Endothelial cell of umbilical vein (primary cell): ENCODE measurements at regions not wholly inside any gene's neighbourhood (a gene's known extent, or its start where the extent isn't known, plus 50 kb on each side); places are given as distances from the start of the nearest gene placed in this dataset.

Source experiments
- BruUV-seq: library from RNA; stranded (reverse); fragments of 400-500 nt; replicated peaks from 2 replicates; lab custom pipeline; 2021; lab: Mats Ljungman, UMichigan
- CTCF ChIA-PET: fragments of 300-600, 350-600 bp; sonication (Branson Sonifier 250); formaldehyde crosslinking; loops from one replicate; lab custom pipeline; 2021; ENCODE audit warnings: antibody characterized with exemption, inconsistent platforms; lab: Charles Lee
- POLR2A ChIA-PET: fragments of 300-600, 350-600 bp; sonication (Branson Sonifier 250); formaldehyde crosslinking; loops from one replicate; lab custom pipeline; 2021; ENCODE audit warnings: antibody characterized with exemption, inconsistent platforms; lab: Charles Lee
- DNase-seq: peaks from one replicate; pipeline ENCODE4 v3.0.0-alpha.2; 2011; ENCODE audit warnings: low read depth, low spot score
- FAIRE-seq: peaks from 2 replicates; lab custom pipeline; 2011; peaks lifted over from hg19 to GRCh38; lab: Jason Lieb, UNC
- H2AFZ ChIP-seq: 2 replicates; pipeline ENCODE4 v1.6.0; 2012; ENCODE audit warnings: low read depth, low read length, control low read depth, inconsistent platforms
- H3K27ac ChIP-seq: 2 replicates; pipeline ENCODE4 v1.5.1; 2011; ENCODE audit warnings: low read depth, mild to moderate bottlenecking, control low read depth, low read length, moderate library complexity; ENCODE audit not compliant: insufficient read depth
- H3K27me3 ChIP-seq, 2 experiments: 2 replicates each; pipeline versions ENCODE4 v1.6.0 to v1.6.1; 2011; ENCODE audit warnings: low read length in 2 of 2, mixed read lengths in 1 of 2; ENCODE audit not compliant: control insufficient read depth in 2 of 2, insufficient read depth in 2 of 2
- H3K36me3 ChIP-seq, 2 experiments: 2 replicates in 1 of 2; 3 replicates in 1 of 2; pipeline ENCODE4 v1.5.1; 2011; ENCODE audit warnings: low read length in 2 of 2, mild to moderate bottlenecking in 1 of 2, moderate library complexity in 1 of 2; ENCODE audit not compliant: control insufficient read depth in 2 of 2, insufficient read depth in 2 of 2; ENCODE audit errors: extremely low read depth in 1 of 2
- H3K4me1 ChIP-seq: 3 replicates; pipeline ENCODE4 v1.5.1; 2011; ENCODE audit warnings: mild to moderate bottlenecking, low read length; ENCODE audit not compliant: control insufficient read depth, insufficient read depth; ENCODE audit errors: extremely low read depth
- H3K4me2 ChIP-seq: 2 replicates; pipeline ENCODE4 v1.6.1; 2011; ENCODE audit warnings: low read length, control low read depth, mixed read lengths; ENCODE audit not compliant: insufficient read depth
- H3K4me3 ChIP-seq, 3 experiments: fragments of 200-600 bp in 1 of 3; sonication (generic), shearing (Covaris generic) in 1 of 3; replicated peaks in 1 of 3; 2 replicates each; pipeline ENCODE4 v1.5.1; 2011 to 2016; ENCODE audit warnings: control low read depth in 3 of 3, low read length in 3 of 3, mild to moderate bottlenecking in 2 of 3, inconsistent platforms in 1 of 3, low read depth in 1 of 3, moderate library complexity in 1 of 3; ENCODE audit not compliant: insufficient read depth in 1 of 3
- H3K79me2 ChIP-seq: 2 replicates; pipeline ENCODE4 v1.6.0; 2012; ENCODE audit warnings: low read length, inconsistent platforms; ENCODE audit not compliant: control insufficient read depth, insufficient read depth
- H3K9ac ChIP-seq: replicated peaks from 2 replicates; pipeline ENCODE3; 2011; ENCODE audit warnings: low read length, control low read depth; ENCODE audit not compliant: insufficient read depth; ENCODE audit errors: extremely low read depth
- H3K9me1 ChIP-seq: replicated peaks from 3 replicates; pipeline ENCODE4 v1.6.0; 2011; ENCODE audit warnings: mild to moderate bottlenecking, low read length; ENCODE audit not compliant: control insufficient read depth, insufficient read depth; ENCODE audit errors: extremely low read depth
- H3K9me3 ChIP-seq: replicated peaks from 2 replicates; pipeline ENCODE4 v1.5.1; 2012; ENCODE audit warnings: low read length, inconsistent platforms; ENCODE audit not compliant: control insufficient read depth, insufficient read depth
- H4K20me1 ChIP-seq: replicated peaks from 2 replicates; pipeline ENCODE3; 2011; ENCODE audit warnings: mild to moderate bottlenecking, low read length; ENCODE audit not compliant: control insufficient read depth, insufficient read depth; ENCODE audit errors: extremely low read depth
- EZH2 ChIP-seq: IDR thresholded peaks from 2 replicates; pipeline ENCODE4 v1.6.1; 2012; ENCODE audit warnings: borderline replicate concordance, low read depth, mild to moderate bottlenecking, moderate library complexity, low read length, inconsistent platforms; ENCODE audit not compliant: severe bottlenecking
- FOS ChIP-seq: IDR thresholded peaks from 2 replicates; pipeline ENCODE4 v1.6.1; 2011; ENCODE audit warnings: mild to moderate bottlenecking, low read length, moderate library complexity, borderline replicate concordance; ENCODE audit not compliant: insufficient read depth
- GATA2 ChIP-seq: IDR thresholded peaks from 2 replicates; pipeline ENCODE4 v1.7.0; 2011; ENCODE audit warnings: low read depth, mild to moderate bottlenecking, moderate library complexity, mixed read lengths, low read length; ENCODE audit not compliant: insufficient read length, insufficient read depth
- JUN ChIP-seq: IDR thresholded peaks from 2 replicates; pipeline ENCODE4 v1.6.1; 2011; ENCODE audit warnings: borderline replicate concordance, low read depth; ENCODE audit not compliant: insufficient read length, insufficient read depth
- MAX ChIP-seq: IDR thresholded peaks from 2 replicates; pipeline ENCODE4 v1.6.1; 2011; ENCODE audit not compliant: insufficient read depth, insufficient read length
- MYC ChIP-seq: IDR thresholded peaks from one replicate; pipeline ENCODE4 v1.6.1; 2011; ENCODE audit warnings: mild to moderate bottlenecking, low read depth, low read length
- POLR2A ChIP-seq: IDR thresholded peaks from 2 replicates; pipeline ENCODE4 v1.6.1; 2012; ENCODE audit warnings: low read depth, mild to moderate bottlenecking, control low read depth, low read length
- POLR2AphosphoS5 ChIP-seq: IDR thresholded peaks from 2 replicates; pipeline ENCODE4 v1.6.1; 2012; ENCODE audit warnings: low read depth, mild to moderate bottlenecking, control low read depth, low read length, moderate library complexity; ENCODE audit not compliant: insufficient read depth
- dilution Hi-C: fragments of 300-500 bp; cut with MboI; formaldehyde crosslinking; loops from one replicate; pipeline ENCODE4 v1.15.0; 2019; ENCODE audit warnings: low sequenced_read_pairs; ENCODE audit not compliant: extremely low pct_ligation_motif_present
- intact Hi-C: fragments of 100-400 bp; cut with micrococcal nuclease; formaldehyde crosslinking; loops from one replicate; pipeline ENCODE4 v1.10.0; 2022
- TF ChIP-seq, protein P1 (sequence below), 2 donors: IDR thresholded peaks; 1 replicate in 1 of 2; 2 replicates in 1 of 2; pipeline ENCODE4 v1.5.1; 2011; ENCODE audit warnings: low read length in 2 of 2, mild to moderate bottlenecking in 2 of 2, moderate library complexity in 2 of 2, control low read depth in 1 of 2, inconsistent platforms in 1 of 2, low read depth in 1 of 2; ENCODE audit not compliant: insufficient read depth in 1 of 2; ENCODE audit errors: extremely low read depth in 1 of 2

GRCh38 chr7:38016567-38016966 is 96.1 kb downstream of the EPDR1 start:
- Histone ChIP-seq H3K79me2 (no peaks in the 10 kb centered on the region), H3K27me3 (no peaks in the 10 kb centered on the region), H3K4me2 (no peak overlapping the region), H3K4me1 (no peaks in the 10 kb centered on the region), H2AFZ (no peak overlapping the region), H4K20me1 (no peaks in the 10 kb centered on the region), H3K27ac (no peak overlapping the region), H3K9me3 (no peaks in the 10 kb centered on the region), H3K9ac (no peak overlapping the region), H3K36me3 (no peaks in the 10 kb centered on the region), H3K4me3 (no peak overlapping the region), H3K9me1 (no peaks in the 10 kb centered on the region)
- ChIA-PET CTCF (no interaction called here), POLR2A (no interaction called here)
- DNase-seq, result no peak
- FAIRE-seq, result no peak
- dilution Hi-C loops (no loop called here), intact Hi-C loops (no loop called here)
- BruUV-seq, result no TSS peak
- TF ChIP-seq, protein P1, sequence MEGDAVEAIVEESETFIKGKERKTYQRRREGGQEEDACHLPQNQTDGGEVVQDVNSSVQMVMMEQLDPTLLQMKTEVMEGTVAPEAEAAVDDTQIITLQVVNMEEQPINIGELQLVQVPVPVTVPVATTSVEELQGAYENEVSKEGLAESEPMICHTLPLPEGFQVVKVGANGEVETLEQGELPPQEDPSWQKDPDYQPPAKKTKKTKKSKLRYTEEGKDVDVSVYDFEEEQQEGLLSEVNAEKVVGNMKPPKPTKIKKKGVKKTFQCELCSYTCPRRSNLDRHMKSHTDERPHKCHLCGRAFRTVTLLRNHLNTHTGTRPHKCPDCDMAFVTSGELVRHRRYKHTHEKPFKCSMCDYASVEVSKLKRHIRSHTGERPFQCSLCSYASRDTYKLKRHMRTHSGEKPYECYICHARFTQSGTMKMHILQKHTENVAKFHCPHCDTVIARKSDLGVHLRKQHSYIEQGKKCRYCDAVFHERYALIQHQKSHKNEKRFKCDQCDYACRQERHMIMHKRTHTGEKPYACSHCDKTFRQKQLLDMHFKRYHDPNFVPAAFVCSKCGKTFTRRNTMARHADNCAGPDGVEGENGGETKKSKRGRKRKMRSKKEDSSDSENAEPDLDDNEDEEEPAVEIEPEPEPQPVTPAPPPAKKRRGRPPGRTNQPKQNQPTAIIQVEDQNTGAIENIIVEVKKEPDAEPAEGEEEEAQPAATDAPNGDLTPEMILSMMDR (IDR thresholded peaks at IDR 0.05; ENCODE audit: extremely low read depth in 1 of 2, insufficient read depth in 1 of 2, low read depth in 1 of 2, low read length in 2 of 2), result no peak
- TF ChIP-seq JUN (no peak), FOS (no peak), MYC (no peak), MAX (no peak), POLR2AphosphoS5 (no peak), GATA2 (no peak), EZH2 (no peak), POLR2A (no peak)
